MG63 (cell line): ENCODE measurements at regions not wholly inside any gene's neighbourhood (a gene's known extent, or its start where the extent isn't known, plus 50 kb on each side); places are given as distances from the start of the nearest gene placed in this dataset.

Experiments used
- DNase-seq: peaks from one replicate; pipeline ENCODE4 v3.0.0-alpha.2; 2020
- H3K27me3 ChIP-seq: fragments of 250-450 bp; sonication (Bioruptor Pico); 2 replicates; pipeline ENCODE4 v1.5.1; 2020; ENCODE audit warnings: mild to moderate bottlenecking, moderate library complexity
- H3K36me3 ChIP-seq: fragments of 250-450 bp; sonication (Bioruptor Pico); 2 replicates; pipeline ENCODE4 v1.5.1; 2020; ENCODE audit warnings: mild to moderate bottlenecking, moderate library complexity
- H3K4me3 ChIP-seq: fragments of 250-450 bp; sonication (Bioruptor Pico); 2 replicates; pipeline ENCODE4 v1.5.1; 2020; ENCODE audit warnings: mild to moderate bottlenecking, moderate library complexity
- H3K9me3 ChIP-seq: fragments of 250-450 bp; sonication (Bioruptor Pico); 2 replicates; pipeline ENCODE4 v1.5.1; 2020; ENCODE audit warnings: mild to moderate bottlenecking, moderate library complexity

GRCh38 chr6:25227854-25228253 is 51.3 kb upstream of the CARMIL1 start:
- H3K9me3 ChIP-seq, result no peaks in the 10 kb centered on the region
- no peaks in the 10 kb centered on the region for H3K36me3 ChIP-seq
- no peaks in the 10 kb centered on the region for H3K27me3 ChIP-seq
- H3K4me3 ChIP-seq, result no peak overlapping the region
- no peak for DNase-seq
